HEK293T (cell line): ENCODE measurements at regions not wholly inside any gene's neighbourhood (a gene's known extent, or its start where the extent isn't known, plus 50 kb on each side); places are given as distances from the start of the nearest gene placed in this dataset.

Experiments
- ARNT ChIP-seq: fragments of 450-650 bp; IDR thresholded peaks from 2 replicates; pipeline ENCODE4 v1.6.1; 2017; ENCODE audit warnings: mild to moderate bottlenecking
- BHLHE40 ChIP-seq: fragments of 450-650 bp; IDR thresholded peaks from 2 replicates; pipeline ENCODE4 v1.6.1; 2016; ENCODE audit warnings: mild to moderate bottlenecking, moderate library complexity, borderline replicate concordance
- FOXA1 ChIP-seq: fragments of 450-650 bp; IDR thresholded peaks from 2 replicates; pipeline ENCODE4 v1.6.1; 2016; ENCODE audit warnings: mild to moderate bottlenecking
- FOXK2 ChIP-seq: fragments of 450-650 bp; IDR thresholded peaks from 2 replicates; pipeline ENCODE4 v1.6.1; 2016; ENCODE audit warnings: mild to moderate bottlenecking
- FOXM1 ChIP-seq: fragments of 450-650 bp; IDR thresholded peaks from 2 replicates; pipeline ENCODE4 v1.6.1; 2017; ENCODE audit warnings: mild to moderate bottlenecking, borderline replicate concordance
- SP1 ChIP-seq: fragments of 450-650 bp; IDR thresholded peaks from 2 replicates; pipeline ENCODE4 v1.6.1; 2017

GRCh38 chr13:50320271-50320862 lies 305.1 kb downstream of the KCNRG start:
- TF ChIP-seq FOXA1 (no peak), FOXM1 (no peak), SP1 (no peak), FOXK2 (no peak), BHLHE40 (no peak), ARNT (no peak)
